CD8-positive, alpha-beta memory T cell (primary cell): ENCODE measurements at regions not wholly inside any gene's neighbourhood (a gene's known extent, or its start where the extent isn't known, plus 50 kb on each side); places are given as distances from the start of the nearest gene placed in this dataset.

Experiments used
- CTCF ChIA-PET: fragments of 350-600 bp; sonication (Branson Sonifier 250); formaldehyde crosslinking; loops from one replicate; lab custom pipeline; 2021; ENCODE audit warnings: antibody characterized with exemption; lab: Charles Lee
- POLR2A ChIA-PET: fragments of 350-600 bp; sonication (Branson Sonifier 250); formaldehyde crosslinking; loops from one replicate; lab custom pipeline; 2021; ENCODE audit warnings: antibody characterized with exemption; lab: Charles Lee
- DNase-seq, 5 donors: peaks; one replicate each; pipeline versions ENCODE4 v3.0.0 to v3.0.0-alpha.2; 2020 to 2022; ENCODE audit warnings: mixed read lengths in 1 of 5
- H3K27ac ChIP-seq: one replicate; pipeline ENCODE4 v1.7.0; 2013; ENCODE audit warnings: low read depth, mild to moderate bottlenecking, low read length, moderate library complexity
- H3K27me3 ChIP-seq: 2 replicates; pipeline ENCODE4 v1.7.0; 2013; ENCODE audit warnings: low read length, mild to moderate bottlenecking; ENCODE audit not compliant: insufficient read depth, poor library complexity, severe bottlenecking
- H3K36me3 ChIP-seq: 2 replicates; pipeline ENCODE4 v1.7.0; 2013; ENCODE audit warnings: mild to moderate bottlenecking, low read length, moderate library complexity; ENCODE audit not compliant: insufficient read depth
- H3K4me1 ChIP-seq: 2 replicates; pipeline ENCODE4 v1.7.0; 2013; ENCODE audit warnings: mild to moderate bottlenecking, low read length, moderate library complexity; ENCODE audit not compliant: insufficient read depth
- H3K4me3 ChIP-seq: 2 replicates; pipeline ENCODE4 v1.7.0; 2013; ENCODE audit warnings: mild to moderate bottlenecking, low read length
- H3K9me3 ChIP-seq: 2 replicates; pipeline ENCODE4 v1.7.0; 2013; ENCODE audit warnings: mild to moderate bottlenecking, low read length
- H3K27ac Mint-ChIP-seq, 8 donors: one replicate each; pipeline ENCODE4 v1.8.0; 2020 to 2021; ENCODE audit warnings: mixed read lengths in 8 of 8, mild to moderate bottlenecking in 6 of 8, inconsistent platforms in 3 of 8, moderate library complexity in 3 of 8
- H3K27me3 Mint-ChIP-seq, 2 donors: one replicate each; pipeline ENCODE4 v1.8.0; 2020 to 2021; ENCODE audit warnings: mixed read lengths in 2 of 2, mild to moderate bottlenecking in 1 of 2, moderate library complexity in 1 of 2
- H3K36me3 Mint-ChIP-seq, 3 donors: one replicate each; pipeline ENCODE4 v1.8.0; 2020 to 2021; ENCODE audit warnings: mixed read lengths in 3 of 3, inconsistent platforms in 1 of 3, mild to moderate bottlenecking in 1 of 3
- H3K4me1 Mint-ChIP-seq, 3 donors: one replicate each; pipeline ENCODE4 v1.8.0; 2020 to 2021; ENCODE audit warnings: mixed read lengths in 3 of 3, inconsistent platforms in 1 of 3, mild to moderate bottlenecking in 1 of 3
- H3K4me3 Mint-ChIP-seq, 7 donors: one replicate each; pipeline ENCODE4 v1.8.0; 2020 to 2021; ENCODE audit warnings: mixed read lengths in 7 of 7, mild to moderate bottlenecking in 6 of 7, moderate library complexity in 4 of 7, inconsistent platforms in 2 of 7
- H3K9me3 Mint-ChIP-seq, 5 donors: one replicate each; pipeline ENCODE4 v1.8.0; 2020 to 2022; ENCODE audit warnings: mixed read lengths in 5 of 5, mild to moderate bottlenecking in 3 of 5, moderate library complexity in 2 of 5, inconsistent platforms in 1 of 5

- H3K9me3 ChIP-seq, result no peaks in the 10 kb centered on the region
- H3K27me3 ChIP-seq, result no peaks in the 10 kb centered on the region
- no peak overlapping the region for H3K27ac ChIP-seq
- no peak overlapping the region for H3K4me3 Mint-ChIP-seq
- H3K27ac Mint-ChIP-seq, result no peak overlapping the region
- ChIA-PET CTCF (no interaction called here), POLR2A (no interaction called here)
- no peaks in the 10 kb centered on the region for H3K4me1 ChIP-seq
- no peak overlapping the region for H3K4me3 ChIP-seq
- H3K27me3 Mint-ChIP-seq, result no peaks in the 10 kb centered on the region
- H3K36me3 ChIP-seq, result no peaks in the 10 kb centered on the region
- no peaks in the 10 kb centered on the region for H3K36me3 Mint-ChIP-seq
- no peak for DNase-seq
- no peaks in the 10 kb centered on the region for H3K4me1 Mint-ChIP-seq
- peaks cover 0 to 3% (median 0%) of the 10 kb centered on the region in 5 donors for H3K9me3 Mint-ChIP-seq
These were observed 760.6 kb downstream of the EFNB2 start for GRCh38 chr13:105774739-105775460.

- no peak overlapping the region for H3K4me3 ChIP-seq
- CTCF ChIA-PET, result no interaction called here
- no peak for DNase-seq
- Mint-ChIP-seq H3K4me1 (no peaks in the 10 kb centered on the region), H3K27me3 (no peaks in the 10 kb centered on the region), H3K4me3 (no peak overlapping the region), H3K36me3 (no peaks in the 10 kb centered on the region), H3K9me3 (peaks cover 0 to 3% (median 0%) of the 10 kb centered on the region in 5 donors), H3K27ac (no peak overlapping the region)
- no peaks in the 10 kb centered on the region for H3K9me3 ChIP-seq
- H3K4me1 ChIP-seq, result no peaks in the 10 kb centered on the region
- no peak overlapping the region for H3K27ac ChIP-seq
- H3K27me3 ChIP-seq, result no peaks in the 10 kb centered on the region
- no peaks in the 10 kb centered on the region for H3K36me3 ChIP-seq
- POLR2A ChIA-PET, result no interaction called here
These were observed 761.5 kb downstream of the EFNB2 start for GRCh38 chr13:105773863-105774538.

GRCh38 chr13:105773241-105773640 lies 762.2 kb downstream of the EFNB2 start:
- Histone ChIP-seq H3K9me3 (no peaks in the 10 kb centered on the region), H3K4me1 (no peaks in the 10 kb centered on the region), H3K27me3 (no peaks in the 10 kb centered on the region), H3K27ac (no peak overlapping the region), H3K4me3 (no peak overlapping the region), H3K36me3 (no peaks in the 10 kb centered on the region)
- H3K27ac Mint-ChIP-seq, result no peak overlapping the region
- H3K4me1 Mint-ChIP-seq, result no peaks in the 10 kb centered on the region
- H3K36me3 Mint-ChIP-seq, result no peaks in the 10 kb centered on the region
- ChIA-PET CTCF (no interaction called here), POLR2A (no interaction called here)
- DNase-seq, result no peak
- H3K4me3 Mint-ChIP-seq, result no peak overlapping the region
- H3K27me3 Mint-ChIP-seq, result no peaks in the 10 kb centered on the region
- H3K9me3 Mint-ChIP-seq, result peaks cover 0 to 3% (median 0%) of the 10 kb centered on the region in 5 donors

- ChIA-PET POLR2A (no interaction called here), CTCF (no interaction called here)
- H3K4me1 Mint-ChIP-seq, result no peaks in the 10 kb centered on the region
- no peaks in the 10 kb centered on the region for H3K27me3 ChIP-seq
- no peak overlapping the region for H3K4me3 ChIP-seq
- no peaks in the 10 kb centered on the region for H3K36me3 ChIP-seq
- no peak overlapping the region for H3K4me3 Mint-ChIP-seq
- DNase-seq, result no peak
- peaks cover 0 to 5% (median 0%) of the 10 kb centered on the region in 5 donors for H3K9me3 Mint-ChIP-seq
- H3K27ac ChIP-seq, result no peak overlapping the region
- H3K36me3 Mint-ChIP-seq, result no peaks in the 10 kb centered on the region
- no peaks in the 10 kb centered on the region for H3K9me3 ChIP-seq
- H3K4me1 ChIP-seq, result no peaks in the 10 kb centered on the region
- no peak overlapping the region for H3K27ac Mint-ChIP-seq
- no peaks in the 10 kb centered on the region for H3K27me3 Mint-ChIP-seq
These were observed 771.0 kb downstream of the EFNB2 start for GRCh38 chr13:105764486-105764885.

GRCh38 chr13:105763851-105764250 lies 771.6 kb downstream of the EFNB2 start:
- Mint-ChIP-seq H3K4me1 (no peaks in the 10 kb centered on the region), H3K27me3 (no peaks in the 10 kb centered on the region), H3K27ac (no peak overlapping the region), H3K4me3 (no peak overlapping the region), H3K9me3 (peaks cover 0 to 5% (median 0%) of the 10 kb centered on the region in 5 donors), H3K36me3 (no peaks in the 10 kb centered on the region)
- POLR2A ChIA-PET, result no interaction called here
- no peak overlapping the region for H3K4me3 ChIP-seq
- DNase-seq, result no peak
- H3K9me3 ChIP-seq, result no peaks in the 10 kb centered on the region
- CTCF ChIA-PET, result no interaction called here
- H3K36me3 ChIP-seq, result no peaks in the 10 kb centered on the region
- H3K4me1 ChIP-seq, result no peaks in the 10 kb centered on the region
- no peaks in the 10 kb centered on the region for H3K27me3 ChIP-seq
- H3K27ac ChIP-seq, result no peak overlapping the region

GRCh38 chr13:105762096-105762495 lies 773.4 kb downstream of the EFNB2 start:
- Histone ChIP-seq H3K4me1 (no peaks in the 10 kb centered on the region), H3K36me3 (no peaks in the 10 kb centered on the region), H3K9me3 (no peaks in the 10 kb centered on the region), H3K4me3 (no peak overlapping the region), H3K27me3 (no peaks in the 10 kb centered on the region), H3K27ac (no peak overlapping the region)
- no peak for DNase-seq
- Mint-ChIP-seq H3K4me3 (no peak overlapping the region), H3K36me3 (no peaks in the 10 kb centered on the region), H3K27me3 (no peaks in the 10 kb centered on the region), H3K9me3 (peaks cover 0 to 9% (median 0%) of the 10 kb centered on the region in 5 donors), H3K4me1 (no peaks in the 10 kb centered on the region), H3K27ac (no peak overlapping the region)
- ChIA-PET CTCF (no interaction called here), POLR2A (no interaction called here)

- Histone ChIP-seq H3K4me1 (no peaks in the 10 kb centered on the region), H3K36me3 (no peaks in the 10 kb centered on the region), H3K27me3 (no peaks in the 10 kb centered on the region), H3K9me3 (no peaks in the 10 kb centered on the region), H3K4me3 (no peak overlapping the region), H3K27ac (no peak overlapping the region)
- ChIA-PET POLR2A (no interaction called here), CTCF (no interaction called here)
- Mint-ChIP-seq H3K27ac (no peak overlapping the region), H3K4me1 (no peaks in the 10 kb centered on the region), H3K27me3 (no peaks in the 10 kb centered on the region), H3K4me3 (no peak overlapping the region), H3K36me3 (no peaks in the 10 kb centered on the region), H3K9me3 (peaks cover 0 to 10% (median 0%) of the 10 kb centered on the region in 5 donors)
- no peak for DNase-seq
These were observed 776.3 kb downstream of the EFNB2 start for GRCh38 chr13:105758918-105759860.

- Histone ChIP-seq H3K27me3 (no peaks in the 10 kb centered on the region), H3K4me1 (no peaks in the 10 kb centered on the region), H3K9me3 (no peaks in the 10 kb centered on the region), H3K36me3 (no peaks in the 10 kb centered on the region), H3K27ac (no peak overlapping the region), H3K4me3 (no peak overlapping the region)
- CTCF ChIA-PET, result no interaction called here
- no peak for DNase-seq
- H3K36me3 Mint-ChIP-seq, result no peaks in the 10 kb centered on the region
- no peaks in the 10 kb centered on the region for H3K4me1 Mint-ChIP-seq
- H3K9me3 Mint-ChIP-seq, result peaks cover 0 to 7% (median 5%) of the 10 kb centered on the region in 5 donors
- H3K27ac Mint-ChIP-seq, result no peak overlapping the region
- peaks cover 0 to 4% of the 10 kb centered on the region in 2 donors for H3K27me3 Mint-ChIP-seq
- POLR2A ChIA-PET, result no interaction called here
- no peak overlapping the region for H3K4me3 Mint-ChIP-seq
These were observed 794.7 kb downstream of the EFNB2 start for GRCh38 chr13:105740739-105741138.
